ENCODE measurements at regions not wholly inside any gene's neighbourhood (a gene's known extent, or its start where the extent isn't known, plus 50 kb on each side); places are given as distances from the start of the nearest gene placed in this dataset.

DNA sequence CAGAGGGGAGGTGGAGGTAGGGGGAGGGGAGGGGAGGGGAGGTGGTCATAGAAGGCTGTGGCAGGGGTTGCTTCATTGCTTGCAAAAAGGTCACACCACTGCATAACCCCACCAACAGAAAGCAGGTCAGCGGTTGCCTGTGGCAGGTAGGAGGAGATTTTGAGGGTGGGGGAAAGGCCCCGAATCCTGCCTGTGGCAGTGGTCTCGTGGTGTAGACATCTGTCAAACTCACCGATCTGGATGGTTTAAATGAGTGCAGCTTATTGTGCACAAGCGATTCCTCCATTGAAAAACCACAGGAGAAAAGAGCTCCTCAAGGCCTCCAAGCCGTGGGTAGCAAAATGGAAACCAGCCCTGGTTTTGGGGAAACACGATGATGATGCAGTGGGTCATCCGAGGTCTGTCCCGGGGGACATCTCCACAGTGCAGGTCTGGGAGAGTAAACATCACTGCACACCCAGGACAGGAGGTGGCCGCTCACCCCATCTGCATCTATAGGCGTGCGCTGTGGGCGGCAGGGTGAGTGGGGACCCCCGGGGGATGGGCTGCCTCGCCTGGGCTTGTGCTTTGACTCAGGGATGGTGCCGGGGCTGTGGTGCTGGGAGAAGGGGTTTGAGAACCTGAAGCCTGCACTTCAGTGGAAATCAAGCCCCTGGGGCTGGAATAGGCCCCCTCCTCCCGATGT lies 112.3 kb downstream of the CRYAA start:
- Histone ChIP-seq H3K9me3 (no peaks in the 10 kb centered on the region), H3K27ac (no peak overlapping the region), H3K4me3 (no peak overlapping the region), H3K27me3 (replicated peaks in 1 of 7) (peaks cover 0 to 34% (median 0%) of the 10 kb centered on the region in 7 donors), H3K36me3 (no peaks in the 10 kb centered on the region), H3K4me1 (peaks cover 0 to 5% (median 0%) of the 10 kb centered on the region in 6 donors)
- intact Hi-C loops (cut with DNase I; ENCODE audit: low total_unique reads), result no loop called here
- peak; percentile 43 for DNase-seq
- WGBS, 5 donors, result 65 to 76% (median 72%) methylated on average over 13 to 17 of the region's 17 CpGs
- TF ChIP-seq POLR2A (IDR thresholded peaks at IDR 0.05), result no peak
- no peak for TF ChIP-seq CTCF (IDR thresholded peaks at IDR 0.05 in 8 of 11, conservative IDR thresholded peaks at IDR 0.05 in 3 of 11)
- TF ChIP-seq POLR2AphosphoS5 (IDR thresholded peaks at IDR 0.05), result no peak

- Histone ChIP-seq H3K36me3 (no peaks in the 10 kb centered on the region), H3K27me3 (replicated peaks in 1 of 7) (peaks cover 0 to 50% (median 4%) of the 10 kb centered on the region in 7 donors), H3K4me3 (no peak overlapping the region), H3K4me1 (peaks cover 0 to 5% (median 0%) of the 10 kb centered on the region in 6 donors), H3K9me3 (no peaks in the 10 kb centered on the region), H3K27ac (no peak overlapping the region)
- TF ChIP-seq CTCF (IDR thresholded peaks at IDR 0.05 in 8 of 11, conservative IDR thresholded peaks at IDR 0.05 in 3 of 11) (no peak), POLR2A (IDR thresholded peaks at IDR 0.05) (no peak), POLR2AphosphoS5 (IDR thresholded peaks at IDR 0.05) (no peak)
- no peak for DNase-seq
- WGBS, 5 donors, result 83 to 90% (median 86%) methylated on average over 6 to 11 of the region's 11 CpGs
- intact Hi-C loops (cut with DNase I; ENCODE audit: low total_unique reads), result no loop called here
These were observed 110.7 kb downstream of the CRYAA start for GRCh38 chr21:43279578-43279894.

GRCh38 chr21:43278766-43279577 lies 110.2 kb downstream of the CRYAA start:
- intact Hi-C loops (cut with DNase I; ENCODE audit: low total_unique reads), result no loop called here
- peak; percentile 65 for DNase-seq
- Histone ChIP-seq H3K36me3 (no peaks in the 10 kb centered on the region), H3K27me3 (replicated peaks in 1 of 7) (peaks cover 0 to 55% (median 10%) of the 10 kb centered on the region in 7 donors), H3K4me3 (no peak overlapping the region), H3K9me3 (no peaks in the 10 kb centered on the region), H3K4me1 (peaks cover 0 to 5% (median 0%) of the 10 kb centered on the region in 6 donors), H3K27ac (no peak overlapping the region)
- 73 to 79% (median 77%) methylated on average over 21 to 32 of the region's 32 CpGs for WGBS, 5 donors
- TF ChIP-seq POLR2AphosphoS5 (IDR thresholded peaks at IDR 0.05) (no peak), CTCF (IDR thresholded peaks at IDR 0.05 in 8 of 11, conservative IDR thresholded peaks at IDR 0.05 in 3 of 11) (no peak), POLR2A (IDR thresholded peaks at IDR 0.05) (no peak)

- TF ChIP-seq POLR2AphosphoS5 (IDR thresholded peaks at IDR 0.05), result no peak
- TF ChIP-seq CTCF (IDR thresholded peaks at IDR 0.05 in 8 of 11, conservative IDR thresholded peaks at IDR 0.05 in 3 of 11), result no peak
- TF ChIP-seq POLR2A (IDR thresholded peaks at IDR 0.05), result no peak
- peak; percentile 53 for DNase-seq
These were observed 109.6 kb downstream of the CRYAA start for GRCh38 chr21:43278359-43278758.

More at GRCh38 chr21:43278359-43278758, 109.6 kb downstream of the CRYAA start:
- no peak overlapping the region for H3K4me3 ChIP-seq
- no peak overlapping the region for H3K27ac ChIP-seq
- intact Hi-C loops (cut with DNase I; ENCODE audit: low total_unique reads), result no loop called here
- peaks cover 0 to 62% (median 10%) of the 10 kb centered on the region in 7 donors for H3K27me3 ChIP-seq (replicated peaks in 1 of 7)
- no peaks in the 10 kb centered on the region for H3K36me3 ChIP-seq
- peaks cover 0 to 5% (median 0%) of the 10 kb centered on the region in 6 donors for H3K4me1 ChIP-seq
- no peaks in the 10 kb centered on the region for H3K9me3 ChIP-seq
- 50 to 62% (median 55%) methylated on average over 10 to 12 of the region's 12 CpGs for WGBS, 5 donors
